Thoracic aorta (tissue), 2 donors: ENCODE measurements at regions not wholly inside any gene's neighbourhood (a gene's known extent, or its start where the extent isn't known, plus 50 kb on each side); places are given as distances from the start of the nearest gene placed in this dataset.

Source experiments
- ATAC-seq: fragments of 150-250 bp; one replicate; pipeline ENCODE4 v1.8.0; 2017; ENCODE audit warnings: low read depth; ENCODE audit not compliant: insufficient number of reproducible peaks, low FRiP score
- DNase-seq: peaks from one replicate; pipeline ENCODE4 v3.0.0-alpha.2; 2020; ENCODE audit warnings: low spot score
- H3K27ac ChIP-seq, 2 donors: fragments of 200-600 bp; sonication (generic); 1 replicate in 1 of 2; 2 replicates in 1 of 2; pipeline ENCODE4 v1.5.1; 2016; ENCODE audit warnings: mild to moderate bottlenecking in 2 of 2, moderate library complexity in 2 of 2
- H3K27me3 ChIP-seq: fragments of 200-600 bp; sonication (generic); replicated peaks from 2 replicates; pipeline ENCODE4 v1.6.0; 2016; ENCODE audit warnings: mild to moderate bottlenecking; ENCODE audit not compliant: insufficient read depth
- H3K36me3 ChIP-seq: fragments of 200-600 bp; sonication (generic); one replicate; pipeline ENCODE4 v1.5.1; 2016
- H3K4me1 ChIP-seq, 2 donors: fragments of 200-600 bp; sonication (generic); 1 replicate in 1 of 2; 2 replicates in 1 of 2; pipeline versions ENCODE4 v1.5.1 to v1.6.0; 2016; ENCODE audit warnings: low read depth in 2 of 2, mild to moderate bottlenecking in 1 of 2; ENCODE audit not compliant: control insufficient read depth in 1 of 2
- H3K4me3 ChIP-seq: fragments of 200-600 bp; sonication (generic); 2 replicates; pipeline ENCODE4 v1.5.1; 2016; ENCODE audit warnings: mild to moderate bottlenecking
- H3K9me3 ChIP-seq: fragments of 200-600 bp; sonication (generic); 2 replicates; pipeline ENCODE4 v1.5.1; 2016
- TF ChIP-seq, protein P1 (sequence below): fragments of 200-600 bp; sonication (generic); IDR thresholded peaks from one replicate; pipeline ENCODE4 v1.5.1; 2019; ENCODE audit warnings: antibody characterized with exemption

DNA sequence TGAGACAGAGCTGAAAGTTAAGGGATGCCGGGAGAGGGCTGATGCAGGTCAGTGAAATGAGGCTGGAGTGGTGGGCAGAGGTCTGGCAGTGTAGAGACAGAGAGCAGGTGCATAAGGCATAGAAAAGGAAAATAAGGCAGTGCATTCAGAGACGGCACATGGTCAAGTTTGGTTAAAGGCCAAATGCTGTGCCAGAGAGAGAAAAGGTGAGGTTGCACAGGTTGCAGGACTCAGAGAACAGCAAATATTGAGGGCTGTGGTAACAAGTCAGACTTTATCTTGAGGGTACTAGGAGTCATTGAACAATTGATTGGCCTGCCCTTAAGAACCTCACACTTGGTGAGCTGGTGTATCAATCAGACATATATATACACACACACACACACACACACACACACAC is 102.9 kb upstream of the TSHZ2 start:
- TF ChIP-seq, protein P1, sequence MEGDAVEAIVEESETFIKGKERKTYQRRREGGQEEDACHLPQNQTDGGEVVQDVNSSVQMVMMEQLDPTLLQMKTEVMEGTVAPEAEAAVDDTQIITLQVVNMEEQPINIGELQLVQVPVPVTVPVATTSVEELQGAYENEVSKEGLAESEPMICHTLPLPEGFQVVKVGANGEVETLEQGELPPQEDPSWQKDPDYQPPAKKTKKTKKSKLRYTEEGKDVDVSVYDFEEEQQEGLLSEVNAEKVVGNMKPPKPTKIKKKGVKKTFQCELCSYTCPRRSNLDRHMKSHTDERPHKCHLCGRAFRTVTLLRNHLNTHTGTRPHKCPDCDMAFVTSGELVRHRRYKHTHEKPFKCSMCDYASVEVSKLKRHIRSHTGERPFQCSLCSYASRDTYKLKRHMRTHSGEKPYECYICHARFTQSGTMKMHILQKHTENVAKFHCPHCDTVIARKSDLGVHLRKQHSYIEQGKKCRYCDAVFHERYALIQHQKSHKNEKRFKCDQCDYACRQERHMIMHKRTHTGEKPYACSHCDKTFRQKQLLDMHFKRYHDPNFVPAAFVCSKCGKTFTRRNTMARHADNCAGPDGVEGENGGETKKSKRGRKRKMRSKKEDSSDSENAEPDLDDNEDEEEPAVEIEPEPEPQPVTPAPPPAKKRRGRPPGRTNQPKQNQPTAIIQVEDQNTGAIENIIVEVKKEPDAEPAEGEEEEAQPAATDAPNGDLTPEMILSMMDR = no peak
- H3K27me3 ChIP-seq = no peaks in the 10 kb centered on the region
- no peaks in the 10 kb centered on the region for H3K4me1 ChIP-seq
- H3K36me3 ChIP-seq = no peaks in the 10 kb centered on the region
- DNase-seq (no peak), ATAC-seq (no peak)
- H3K4me3 ChIP-seq = no peak overlapping the region
- no peaks in the 10 kb centered on the region for H3K9me3 ChIP-seq
- H3K27ac ChIP-seq = no peak overlapping the region

DNA sequence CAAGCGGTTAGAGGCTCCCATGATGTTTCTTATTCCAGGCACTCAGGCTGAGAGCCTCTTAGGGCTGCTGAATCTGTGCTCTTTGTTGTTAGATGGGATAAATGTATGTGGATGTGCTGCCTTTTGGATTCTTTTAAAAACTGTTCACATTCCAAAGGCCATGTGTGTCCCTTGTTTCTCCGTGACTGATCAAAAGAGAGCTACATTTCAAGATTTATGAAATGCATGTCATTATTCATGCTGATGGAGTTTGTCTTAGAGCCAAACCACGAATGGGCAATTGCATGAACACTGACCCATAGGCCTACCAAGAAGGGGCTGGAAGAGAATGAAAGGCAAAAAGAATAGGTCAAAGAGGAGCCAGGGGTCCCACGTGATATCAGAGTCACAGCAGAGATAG is 104.9 kb upstream of the TSHZ2 start:
- Histone ChIP-seq H3K9me3 (no peaks in the 10 kb centered on the region), H3K4me1 (no peaks in the 10 kb centered on the region), H3K4me3 (no peak overlapping the region), H3K36me3 (no peaks in the 10 kb centered on the region), H3K27ac (no peak overlapping the region), H3K27me3 (no peaks in the 10 kb centered on the region)
- DNase-seq (no peak), ATAC-seq (no peak)
- TF ChIP-seq, protein P1 = no peak

DNA sequence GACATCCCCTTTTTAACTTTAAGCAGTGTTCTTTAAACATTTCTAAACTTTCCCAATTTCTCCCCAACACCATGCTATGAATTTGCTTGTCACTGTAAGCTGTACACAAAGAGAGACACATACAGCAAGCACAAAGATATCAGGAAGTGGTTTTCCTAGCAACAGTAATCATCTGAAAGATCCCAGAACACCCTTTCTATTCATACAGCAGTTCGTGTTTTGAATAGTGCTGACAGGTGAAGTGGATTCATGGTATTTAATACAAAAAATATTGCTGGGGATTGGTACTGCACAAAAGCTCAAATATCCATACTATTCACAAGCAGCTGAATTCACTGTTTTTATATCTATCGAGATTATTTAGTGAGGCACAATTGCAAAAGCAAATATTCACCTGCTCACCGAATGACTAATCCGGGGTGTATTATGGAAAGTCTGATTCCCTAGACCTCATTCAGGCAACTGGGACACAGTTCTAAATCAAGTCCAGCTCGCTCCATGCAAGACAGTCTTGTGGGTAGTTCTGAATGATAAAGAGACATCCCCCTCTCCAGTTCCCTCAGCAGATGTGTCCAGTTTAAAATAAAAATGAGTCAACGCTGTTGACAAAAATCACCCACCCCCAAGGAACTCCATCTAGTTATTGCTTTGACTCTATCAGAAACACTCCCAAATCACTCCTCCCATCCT is 107.1 kb upstream of the TSHZ2 start:
- no peaks in the 10 kb centered on the region for H3K27me3 ChIP-seq
- no peak for DNase-seq
- no peak overlapping the region for H3K27ac ChIP-seq
- no peaks in the 10 kb centered on the region for H3K9me3 ChIP-seq
- TF ChIP-seq, protein P1 = no peak
- no peaks in the 10 kb centered on the region for H3K4me1 ChIP-seq
- H3K4me3 ChIP-seq = no peak overlapping the region
- no peak for ATAC-seq
- H3K36me3 ChIP-seq = no peaks in the 10 kb centered on the region

DNA sequence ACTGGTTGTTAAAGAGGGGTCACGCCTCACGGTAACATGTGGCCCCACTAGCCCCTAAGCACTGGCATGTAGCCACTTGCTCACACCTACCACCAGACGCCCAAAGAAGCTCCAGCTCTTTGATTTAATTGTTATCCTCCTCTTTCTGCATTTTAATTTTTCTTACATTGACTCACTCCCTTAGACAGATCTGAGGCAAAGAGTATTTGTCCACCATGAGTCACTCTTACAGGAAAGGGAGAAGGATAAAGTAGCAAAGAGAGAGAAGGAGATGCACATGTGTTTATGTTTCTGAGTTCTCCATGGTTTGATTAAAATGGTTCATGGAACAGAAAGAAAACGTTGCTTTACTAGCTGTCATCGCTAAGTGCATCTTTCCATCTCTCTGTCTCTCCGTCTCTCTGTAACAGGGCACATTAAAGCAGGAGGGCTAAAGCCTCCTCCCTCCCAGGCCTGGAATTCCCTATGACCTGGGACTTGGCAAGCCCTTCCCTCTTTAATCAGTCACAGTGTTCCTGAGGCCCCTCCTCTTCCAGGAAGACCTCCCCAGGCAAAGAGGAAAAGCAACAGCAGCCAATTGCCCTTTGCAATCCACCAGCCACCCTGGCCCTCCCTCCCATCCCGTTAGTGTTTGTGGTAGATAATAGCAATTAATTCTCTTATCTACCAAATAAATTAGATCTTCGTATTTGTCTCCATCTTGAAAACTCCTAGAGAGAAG is 112.8 kb upstream of the TSHZ2 start:
- no peaks in the 10 kb centered on the region for H3K4me1 ChIP-seq
- H3K9me3 ChIP-seq = no peaks in the 10 kb centered on the region
- DNase-seq = no peak
- H3K27me3 ChIP-seq = no peaks in the 10 kb centered on the region
- H3K36me3 ChIP-seq = no peaks in the 10 kb centered on the region
- H3K27ac ChIP-seq = no peak overlapping the region
- no peak for ATAC-seq
- no peak overlapping the region for H3K4me3 ChIP-seq
- TF ChIP-seq, protein P1 = no peak

DNA sequence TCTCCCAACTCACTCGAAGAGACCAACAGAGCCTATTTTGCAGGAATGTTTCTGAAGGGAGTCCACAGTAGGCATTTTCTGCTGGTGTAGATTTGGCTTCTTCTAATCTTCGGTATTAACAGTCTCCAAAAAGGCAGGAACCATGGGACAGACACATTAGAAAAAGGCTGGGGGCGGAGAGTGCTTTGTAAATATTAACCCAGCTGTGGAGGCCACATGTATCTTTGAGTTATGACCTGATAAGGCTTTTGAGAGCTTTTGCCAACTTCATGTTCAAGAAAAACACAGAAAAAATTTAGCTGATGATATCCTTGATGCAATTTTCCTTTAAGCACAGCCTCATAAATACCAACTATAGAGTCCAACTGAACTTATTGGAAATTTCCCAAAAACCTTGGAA is 119.4 kb upstream of the TSHZ2 start:
- Histone ChIP-seq H3K27ac (no peak overlapping the region), H3K36me3 (no peaks in the 10 kb centered on the region), H3K4me3 (no peak overlapping the region), H3K9me3 (no peaks in the 10 kb centered on the region), H3K27me3 (no peaks in the 10 kb centered on the region), H3K4me1 (no peaks in the 10 kb centered on the region)
- no peak for ATAC-seq
- TF ChIP-seq, protein P1 = no peak
- no peak for DNase-seq
